ENCODE measurements at regions not wholly inside any gene's neighbourhood (a gene's known extent, or its start where the extent isn't known, plus 50 kb on each side); places are given as distances from the start of the nearest gene placed in this dataset.

- no peak for DNase-seq (ENCODE audit: low read depth, low spot score)
- in situ Hi-C loops (cut with HindIII; ENCODE audit: low pct_unique_long_range_greater_than_20kb, low sequenced_read_pairs) = no loop called here
These were observed 452.1 kb upstream of the BOD1L1 start for GRCh38 chr4:14079601-14080000.

- in situ Hi-C loops (cut with HindIII; ENCODE audit: low pct_unique_long_range_greater_than_20kb, low sequenced_read_pairs) = no loop called here
- DNase-seq (ENCODE audit: low read depth, low spot score) = no peak
These were observed 455.6 kb upstream of the BOD1L1 start for GRCh38 chr4:14083150-14083549.

DNA sequence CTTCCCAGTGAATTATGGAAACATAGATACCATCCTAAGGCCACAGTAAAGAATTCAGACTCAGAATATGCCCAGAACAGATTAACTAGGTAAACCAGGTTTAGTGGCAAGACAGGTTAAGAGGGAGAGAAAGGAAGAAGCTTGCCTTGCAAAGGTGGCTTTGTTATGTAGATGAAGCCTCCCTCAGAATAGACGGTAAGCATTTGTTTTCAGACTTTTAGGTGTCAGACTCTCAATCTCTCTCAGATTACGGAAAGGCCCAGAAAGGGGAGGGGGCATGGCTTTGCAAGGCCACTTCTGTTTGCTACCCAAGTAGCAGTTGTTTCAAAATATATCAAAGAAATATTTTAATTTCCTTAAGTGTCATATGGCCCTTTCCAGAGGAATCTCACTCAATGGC is 457.1 kb upstream of the BOD1L1 start:
- in situ Hi-C loops (cut with HindIII; ENCODE audit: low pct_unique_long_range_greater_than_20kb, low sequenced_read_pairs) = no loop called here
- no peak for DNase-seq (ENCODE audit: low read depth, low spot score)

DNA sequence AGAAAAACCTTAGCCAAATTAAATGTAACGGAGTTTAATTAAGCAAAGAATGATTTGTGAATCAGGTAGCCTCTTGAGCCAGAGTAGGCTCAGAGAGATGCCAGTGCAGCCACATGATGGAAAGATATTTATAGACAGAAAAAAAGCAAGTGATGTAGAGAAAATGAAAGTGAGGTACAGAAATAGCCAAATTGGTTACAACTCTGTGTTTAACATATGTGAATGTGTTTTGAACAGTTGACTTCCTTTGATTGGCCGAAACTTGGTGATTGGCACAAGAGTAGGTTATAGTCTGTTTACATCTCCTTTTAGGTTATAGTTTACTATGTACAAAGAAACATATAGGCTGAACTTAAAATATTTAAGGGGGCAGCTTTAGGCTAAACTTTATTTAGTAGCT is 459.9 kb upstream of the BOD1L1 start:
- no peak for DNase-seq (ENCODE audit: low read depth, low spot score)
- in situ Hi-C loops (cut with HindIII; ENCODE audit: low pct_unique_long_range_greater_than_20kb, low sequenced_read_pairs) = no loop called here

- in situ Hi-C loops (cut with HindIII; ENCODE audit: low pct_unique_long_range_greater_than_20kb, low sequenced_read_pairs) = no loop called here
These were observed 460.4 kb upstream of the BOD1L1 start for GRCh38 chr4:14087921-14088320.

DNA sequence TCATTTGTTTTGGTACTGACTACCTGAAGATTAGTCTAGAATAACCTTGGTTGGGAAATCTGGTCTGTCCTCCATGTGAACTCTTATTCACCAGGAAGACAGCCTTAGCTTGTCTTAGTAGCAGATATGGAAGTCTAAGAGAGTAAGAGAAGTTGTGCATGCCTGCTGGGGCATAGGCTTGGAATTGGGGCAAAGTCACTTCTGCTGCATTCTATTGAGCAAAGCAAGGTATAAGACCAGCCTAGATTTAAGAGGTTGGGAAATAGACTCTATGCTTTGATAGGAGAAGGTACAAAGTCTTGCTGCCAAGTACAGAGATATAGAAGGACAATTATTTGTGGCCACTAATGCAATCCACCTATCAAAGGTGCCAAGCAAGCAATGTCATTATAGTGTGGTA is 464.0 kb upstream of the BOD1L1 start:
- in situ Hi-C loops (cut with HindIII; ENCODE audit: low pct_unique_long_range_greater_than_20kb, low sequenced_read_pairs) = no loop called here
- DNase-seq (ENCODE audit: low read depth, low spot score) = no peak

More at GRCh38 chr4:14087921-14088320, 460.4 kb upstream of the BOD1L1 start:
- no peak for DNase-seq (ENCODE audit: low read depth, low spot score)

GRCh38 chr4:14091966-14092365 is 464.4 kb upstream of the BOD1L1 start:
- no peak for DNase-seq (ENCODE audit: low read depth, low spot score)
- in situ Hi-C loops (cut with HindIII; ENCODE audit: low pct_unique_long_range_greater_than_20kb, low sequenced_read_pairs) = no loop called here

DNA sequence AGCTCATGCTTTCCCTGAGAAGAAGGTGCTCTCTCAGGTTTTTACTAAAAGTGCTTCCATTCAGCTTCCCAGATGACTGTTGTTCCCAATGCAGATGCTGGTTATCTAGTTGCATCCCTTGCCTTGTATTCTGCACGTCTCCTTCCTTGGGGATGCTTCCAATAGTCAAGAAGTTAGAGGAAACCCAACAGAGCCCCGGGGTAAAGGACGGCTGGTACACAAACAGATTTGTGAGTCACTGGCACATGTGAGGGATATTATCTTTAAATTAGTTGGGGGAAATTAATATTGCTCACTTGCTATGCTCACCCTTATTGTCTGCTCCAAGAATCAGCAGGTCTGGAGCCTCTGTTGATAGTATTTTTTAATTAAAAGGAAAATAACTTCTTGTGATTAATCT is 465.2 kb upstream of the BOD1L1 start:
- in situ Hi-C loops (cut with HindIII; ENCODE audit: low pct_unique_long_range_greater_than_20kb, low sequenced_read_pairs) = no loop called here
- DNase-seq (ENCODE audit: low read depth, low spot score) = no peak

GRCh38 chr4:14095831-14096230 is 468.3 kb upstream of the BOD1L1 start:
- DNase-seq (ENCODE audit: low read depth, low spot score) = no peak
- in situ Hi-C loops (cut with HindIII; ENCODE audit: low pct_unique_long_range_greater_than_20kb, low sequenced_read_pairs) = no loop called here

GRCh38 chr4:14096396-14096965 is 469.0 kb upstream of the BOD1L1 start:
- no peak for DNase-seq (ENCODE audit: low read depth, low spot score)
- in situ Hi-C loops (cut with HindIII; ENCODE audit: low pct_unique_long_range_greater_than_20kb, low sequenced_read_pairs) = no loop called here

- DNase-seq (ENCODE audit: low read depth, low spot score) = no peak
- in situ Hi-C loops (cut with HindIII; ENCODE audit: low pct_unique_long_range_greater_than_20kb, low sequenced_read_pairs) = no loop called here
These were observed 472.8 kb upstream of the BOD1L1 start for GRCh38 chr4:14100349-14100748.

- in situ Hi-C loops (cut with HindIII; ENCODE audit: low pct_unique_long_range_greater_than_20kb, low sequenced_read_pairs) = no loop called here
- no peak for DNase-seq (ENCODE audit: low read depth, low spot score)
These were observed 482.9 kb upstream of the BOD1L1 start for GRCh38 chr4:14110407-14110806.

DNA sequence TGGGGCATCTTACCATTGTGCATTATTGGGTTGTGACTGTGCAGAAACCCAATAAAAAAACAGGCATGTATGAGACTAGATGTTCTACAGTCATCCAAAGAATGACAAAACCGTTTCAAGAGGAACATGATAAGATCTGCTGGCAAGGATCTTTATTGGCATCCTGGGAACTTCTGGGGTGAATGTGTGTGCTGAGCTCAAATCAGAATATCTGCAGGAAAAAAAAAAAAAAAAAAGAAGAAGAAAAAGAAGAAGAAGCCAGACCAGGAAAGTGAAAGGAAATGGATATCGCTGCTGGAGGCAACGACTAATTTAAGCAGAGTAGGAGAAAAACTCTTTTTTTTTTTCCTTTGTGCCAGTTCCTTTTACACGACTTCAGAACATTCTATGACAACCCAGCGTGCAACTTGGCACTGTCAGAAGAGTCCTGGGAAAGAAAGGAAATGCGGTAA is 484.2 kb upstream of the BOD1L1 start:
- DNase-seq (ENCODE audit: low read depth, low spot score) = no peak
- in situ Hi-C loops (cut with HindIII; ENCODE audit: low pct_unique_long_range_greater_than_20kb, low sequenced_read_pairs) = no loop called here

- in situ Hi-C loops (cut with HindIII; ENCODE audit: low pct_unique_long_range_greater_than_20kb, low sequenced_read_pairs) = no loop called here
- DNase-seq (ENCODE audit: low read depth, low spot score) = no peak
These were observed 487.6 kb upstream of the BOD1L1 start for GRCh38 chr4:14115106-14115505.

DNA sequence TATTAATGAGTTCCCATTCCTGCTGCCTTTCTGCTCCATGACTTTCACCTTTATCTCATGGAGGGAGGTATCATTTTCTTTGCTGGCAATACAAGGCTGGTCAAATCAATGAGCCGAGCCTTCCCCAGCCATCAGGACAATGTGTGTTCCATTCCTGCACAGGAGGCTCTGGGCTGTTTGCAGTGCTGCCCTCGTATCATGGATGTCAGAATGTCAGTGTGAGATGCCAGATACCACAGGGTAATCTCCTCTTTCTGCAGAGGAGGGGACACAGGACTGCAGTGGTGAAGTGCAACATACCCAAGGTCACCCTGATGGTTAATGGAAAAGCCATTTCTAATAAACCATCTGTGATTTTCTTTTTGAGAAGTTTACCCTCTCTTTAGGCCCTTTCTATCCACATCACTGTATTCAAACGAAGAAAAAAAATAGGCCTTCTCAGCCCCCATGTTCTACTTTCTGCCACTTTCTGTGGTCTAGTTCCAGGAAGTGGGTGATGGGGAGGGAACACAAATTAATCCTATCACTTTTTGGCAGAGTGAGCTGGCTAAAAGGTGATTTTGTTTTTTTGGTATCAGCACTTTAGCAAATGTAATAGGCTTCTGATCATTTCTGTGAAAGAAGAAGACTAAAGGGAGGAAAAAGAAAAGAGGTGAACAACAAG is 490.2 kb upstream of the BOD1L1 start:
- DNase-seq (ENCODE audit: low read depth, low spot score) = no peak
- in situ Hi-C loops (cut with HindIII; ENCODE audit: low pct_unique_long_range_greater_than_20kb, low sequenced_read_pairs) = no loop called here

- in situ Hi-C loops (cut with HindIII; ENCODE audit: low pct_unique_long_range_greater_than_20kb, low sequenced_read_pairs) = no loop called here
- DNase-seq (ENCODE audit: low read depth, low spot score) = no peak
These were observed 497.3 kb upstream of the BOD1L1 start for GRCh38 chr4:14124816-14125215.

GRCh38 chr4:14125375-14126129 is 498.0 kb upstream of the BOD1L1 start:
- no peak for DNase-seq (ENCODE audit: low read depth, low spot score)
- in situ Hi-C loops (cut with HindIII; ENCODE audit: low pct_unique_long_range_greater_than_20kb, low sequenced_read_pairs) = no loop called here

DNA sequence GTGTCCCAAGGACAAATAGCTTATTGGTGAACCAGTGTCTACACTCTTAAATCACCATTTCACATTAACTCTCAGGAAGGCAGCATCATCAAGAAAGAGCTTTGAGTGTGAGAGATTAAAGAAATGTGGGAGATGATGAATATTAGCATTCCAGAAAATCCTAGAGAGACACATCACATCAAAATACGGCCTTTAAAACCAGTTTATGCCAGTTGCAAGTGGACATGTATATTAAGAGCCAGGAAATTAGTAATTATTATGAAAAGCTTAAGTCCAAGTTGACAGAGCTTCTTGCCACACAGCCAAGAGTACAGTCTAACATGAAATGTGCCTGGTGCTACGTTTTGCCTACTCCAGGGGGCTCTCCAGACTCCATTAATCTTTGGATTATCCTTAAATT is 503.0 kb upstream of the BOD1L1 start:
- DNase-seq (ENCODE audit: low read depth, low spot score) = peak; percentile 15
- in situ Hi-C loops (cut with HindIII; ENCODE audit: low pct_unique_long_range_greater_than_20kb, low sequenced_read_pairs) = no loop called here

GRCh38 chr4:14131335-14131734 is 503.8 kb upstream of the BOD1L1 start:
- in situ Hi-C loops (cut with HindIII; ENCODE audit: low pct_unique_long_range_greater_than_20kb, low sequenced_read_pairs) = no loop called here
- DNase-seq (ENCODE audit: low read depth, low spot score) = no peak
